Glomerular endothelial cell (primary cell): ENCODE measurements at regions not wholly inside any gene's neighbourhood (a gene's known extent, or its start where the extent isn't known, plus 50 kb on each side); places are given as distances from the start of the nearest gene placed in this dataset.
"Not testable (repeated sequence)": the region's sequence is repeated elsewhere in the genome, so short reads cannot be mapped to it uniquely, and the experiment has no call there.

Experiments
- DNase-seq: peaks from one replicate; pipeline ENCODE4 v3.0.0-alpha.2; 2011; ENCODE audit warnings: low read depth, low spot score; ENCODE audit errors: extremely low read depth

DNA sequence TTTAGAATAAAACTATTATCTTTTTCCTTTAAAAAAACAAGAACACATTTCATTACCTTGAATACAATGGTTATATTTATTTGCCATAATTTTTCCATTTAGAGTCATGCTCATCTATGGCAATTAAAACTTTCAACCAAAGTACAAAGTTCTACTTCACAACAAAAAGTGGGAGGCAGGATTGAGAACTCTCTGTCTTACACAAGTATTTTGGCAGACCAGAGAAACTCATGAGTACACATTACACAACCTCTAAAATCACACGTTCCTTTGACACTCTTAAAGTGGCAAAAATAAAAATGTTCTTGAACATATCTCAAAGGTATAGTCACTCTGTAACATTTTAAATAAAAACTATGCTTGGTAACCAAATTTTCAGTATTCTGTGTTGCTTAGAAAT lies 213.4 kb downstream of the IL15 start:
- DNase-seq = no peak

DNA sequence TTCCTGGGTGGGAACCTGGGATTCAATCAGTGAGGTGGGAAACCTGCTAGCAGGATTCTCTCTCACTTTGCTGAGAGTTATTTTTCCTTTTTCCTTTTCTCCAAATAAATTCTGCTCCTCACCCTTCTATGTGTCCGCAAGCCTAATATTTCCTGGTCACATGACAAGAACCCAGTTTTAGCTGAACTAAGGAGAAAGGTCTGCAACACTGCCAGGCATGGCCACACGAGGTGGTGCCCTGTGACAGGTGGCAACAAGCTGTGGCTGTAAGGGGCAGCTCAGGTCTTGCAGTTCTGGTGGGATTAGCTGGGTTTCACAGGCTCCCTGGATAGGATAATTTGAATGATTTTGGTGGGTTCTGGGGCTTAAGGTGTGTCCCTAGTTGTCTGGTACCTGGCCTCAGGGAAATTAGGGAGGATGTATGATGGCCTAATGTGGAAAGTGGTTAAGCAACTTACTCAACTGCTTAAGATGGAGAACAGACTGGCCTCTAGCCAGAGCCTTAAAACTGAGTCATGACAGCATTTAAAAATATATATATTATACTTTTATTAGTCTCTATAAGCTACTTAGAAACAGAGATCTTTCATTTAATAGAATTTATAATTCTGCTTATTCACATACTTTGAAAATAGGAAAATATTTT lies 215.0 kb downstream of the IL15 start:
- no peak for DNase-seq

DNA sequence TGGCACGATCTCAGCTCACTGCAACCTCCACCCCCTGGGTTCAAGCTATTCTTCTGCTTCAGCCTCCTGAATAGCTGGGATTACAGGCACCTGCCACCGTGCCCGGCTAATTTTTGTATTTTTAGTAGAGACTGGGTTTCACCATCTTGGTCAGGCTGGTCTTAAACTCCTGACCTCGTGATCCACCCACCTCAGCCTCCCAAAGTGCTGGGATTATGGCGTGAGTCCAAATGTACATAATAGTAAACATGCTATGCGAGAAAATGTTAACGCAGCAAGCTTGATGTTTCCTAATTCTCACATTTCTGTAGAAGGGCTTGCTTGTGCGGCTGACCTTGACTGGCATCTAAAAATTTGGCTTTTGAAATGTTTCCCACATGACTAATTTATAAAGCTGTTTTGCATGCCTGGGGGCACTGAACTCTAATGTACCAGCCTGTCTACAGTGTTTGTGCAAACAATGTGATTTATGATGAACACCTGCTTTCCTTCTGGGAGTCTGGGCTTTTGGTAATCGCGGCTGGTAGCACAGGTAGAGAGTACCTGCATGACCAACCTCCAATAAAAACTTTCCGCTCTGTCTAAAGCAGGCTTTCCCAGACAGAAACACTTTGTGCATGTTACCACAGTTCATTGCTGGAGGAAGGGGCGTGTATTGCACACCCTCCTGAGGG lies 216.8 kb downstream of the IL15 start:
- DNase-seq = peak; percentile 29

DNA sequence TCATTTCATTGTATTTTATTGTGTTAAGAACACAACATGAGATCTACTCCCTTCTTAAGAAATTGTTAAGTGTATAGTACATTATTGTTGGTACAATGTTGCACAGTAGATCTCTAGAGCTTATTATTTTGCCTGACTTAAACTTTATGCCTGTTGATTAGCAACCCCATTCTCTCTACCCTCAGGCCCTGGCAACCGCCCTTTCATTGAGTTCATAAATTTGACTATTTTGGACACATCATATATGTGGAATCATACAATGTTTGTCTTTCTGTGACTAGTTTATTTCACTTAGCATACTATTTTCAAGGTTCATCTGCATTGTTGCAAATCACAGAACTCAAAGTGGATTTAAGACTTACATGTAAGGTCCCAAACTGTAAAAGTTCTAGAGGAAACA lies 222.1 kb downstream of the IL15 start:
- DNase-seq = no peak

DNA sequence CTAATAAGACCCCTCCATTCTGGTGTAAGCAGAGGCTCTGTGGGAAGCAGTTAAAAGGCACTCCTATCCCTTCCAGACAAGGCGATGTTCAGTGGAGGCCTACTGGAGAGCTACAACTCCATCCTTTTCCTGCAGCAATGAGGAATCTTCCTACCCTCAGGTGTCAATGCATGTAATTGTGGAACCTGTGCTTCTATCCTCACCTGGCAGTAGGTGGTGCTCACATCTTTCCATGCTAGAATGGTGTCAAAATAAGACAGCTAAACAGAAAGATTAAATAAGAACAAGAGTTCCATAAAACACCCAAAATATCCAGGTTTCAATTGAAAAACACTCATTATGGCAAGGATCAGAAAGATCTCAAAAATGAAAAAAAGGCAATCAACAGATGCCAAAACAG lies 224.6 kb downstream of the IL15 start:
- no peak for DNase-seq

DNA sequence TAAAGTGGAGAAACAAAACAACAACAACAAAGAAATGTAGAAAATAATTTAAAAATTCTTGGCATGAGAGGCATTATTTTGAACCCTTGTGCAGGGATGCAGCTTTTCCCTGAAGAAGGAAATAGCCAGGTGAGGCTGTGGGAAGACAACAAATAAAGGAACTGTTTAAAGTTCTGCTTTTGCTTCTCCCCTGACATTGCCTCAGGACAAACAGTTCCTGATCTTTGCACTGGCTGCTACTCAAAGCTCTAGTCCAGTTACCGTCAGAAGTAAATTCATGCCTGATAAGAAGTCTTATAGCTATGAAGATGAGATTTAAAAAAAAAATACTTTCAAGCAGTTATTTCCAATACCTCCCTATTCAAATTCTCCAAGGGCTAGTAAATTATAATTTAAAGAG lies 233.8 kb downstream of the IL15 start:
- no peak for DNase-seq

DNA sequence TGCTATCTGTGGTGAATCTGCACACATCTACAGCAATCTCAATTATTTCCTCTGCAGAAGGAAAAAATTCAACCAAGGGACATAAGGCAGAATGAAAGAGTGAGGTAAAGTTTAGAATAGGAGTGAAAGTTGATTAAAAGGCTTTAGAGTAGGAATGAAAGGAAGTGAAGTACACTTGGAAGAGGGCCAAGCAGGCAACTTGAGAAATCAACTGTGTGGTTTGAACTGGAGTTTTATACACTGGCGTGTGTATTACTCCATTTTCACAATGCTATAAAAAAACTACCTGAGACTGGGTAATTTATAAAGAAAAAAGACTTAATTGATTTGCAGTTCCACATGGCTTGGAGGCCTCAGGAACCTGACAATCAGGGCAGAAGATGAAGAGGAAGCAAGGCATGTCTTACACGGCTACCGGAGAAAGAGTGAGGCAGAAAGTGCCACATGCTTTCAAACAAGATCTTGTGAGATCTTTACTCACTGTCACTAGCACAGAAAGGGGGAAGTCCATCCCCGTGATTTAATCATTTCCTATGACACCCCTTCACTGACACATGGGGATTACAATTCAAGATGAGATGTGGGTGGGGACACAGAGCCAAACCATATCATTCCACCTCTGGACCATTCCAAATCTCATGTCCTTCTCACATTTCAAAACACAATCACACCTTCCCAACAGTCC lies 234.8 kb downstream of the IL15 start:
- DNase-seq = no peak

DNA sequence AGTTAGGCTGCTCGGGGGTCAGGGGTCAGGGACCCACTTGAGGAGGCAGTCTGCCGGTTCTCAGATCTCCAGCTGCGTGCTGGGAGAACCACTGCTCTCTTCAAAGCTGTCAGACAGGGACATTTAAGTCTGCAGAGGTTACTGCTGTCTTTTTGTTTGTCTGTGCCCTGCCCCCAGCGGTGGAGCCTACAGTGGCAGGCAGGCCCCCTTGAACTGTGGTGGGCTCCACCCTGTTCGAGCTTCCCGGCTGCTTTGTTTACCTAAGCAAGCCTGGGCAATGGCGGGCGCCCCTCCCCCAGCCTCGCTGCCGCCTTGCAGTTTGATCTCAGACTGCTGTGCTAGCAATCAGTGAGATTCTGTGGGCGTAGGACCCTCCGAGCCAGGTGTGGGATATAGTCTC lies 246.3 kb downstream of the IL15 start:
- DNase-seq = not testable (repeated sequence)

DNA sequence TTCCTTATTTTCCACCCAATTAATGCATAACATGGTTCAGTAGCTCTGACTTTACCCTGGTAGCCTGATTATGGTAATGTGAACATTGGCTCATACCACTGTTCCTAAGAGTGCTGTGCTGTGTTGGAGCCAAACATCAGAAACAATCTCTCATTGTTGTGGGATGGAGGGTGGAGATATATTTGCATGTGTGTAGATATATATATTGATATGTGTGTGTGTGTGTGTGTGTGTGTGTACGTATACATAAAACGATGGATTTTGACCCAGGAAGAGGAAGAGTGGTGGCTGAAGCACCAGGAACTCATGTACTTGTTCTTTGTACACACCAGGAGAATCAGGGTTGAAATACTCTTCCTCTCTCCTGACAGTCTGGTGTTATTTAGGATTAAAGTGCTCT lies 247.7 kb downstream of the IL15 start:
- no peak for DNase-seq

DNA sequence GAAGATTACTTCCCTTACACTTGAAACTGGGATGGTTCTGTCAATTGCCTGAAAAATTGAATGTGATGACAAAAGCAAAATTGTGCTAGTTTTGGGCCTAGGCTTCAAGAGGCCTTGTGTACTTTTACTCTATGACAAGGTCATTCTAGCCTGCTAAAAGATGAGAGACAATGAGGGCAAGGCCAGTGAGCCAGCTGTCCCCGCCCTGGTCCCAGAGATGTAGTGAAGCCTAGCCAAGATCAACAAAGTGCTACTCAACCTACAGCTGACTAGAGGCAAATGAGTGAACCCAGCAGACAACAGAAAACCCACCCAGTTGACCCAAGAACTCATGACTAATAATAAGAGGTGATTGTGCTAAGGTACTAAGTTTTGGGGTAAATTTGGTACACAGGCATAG lies 248.7 kb downstream of the IL15 start:
- DNase-seq = no peak

DNA sequence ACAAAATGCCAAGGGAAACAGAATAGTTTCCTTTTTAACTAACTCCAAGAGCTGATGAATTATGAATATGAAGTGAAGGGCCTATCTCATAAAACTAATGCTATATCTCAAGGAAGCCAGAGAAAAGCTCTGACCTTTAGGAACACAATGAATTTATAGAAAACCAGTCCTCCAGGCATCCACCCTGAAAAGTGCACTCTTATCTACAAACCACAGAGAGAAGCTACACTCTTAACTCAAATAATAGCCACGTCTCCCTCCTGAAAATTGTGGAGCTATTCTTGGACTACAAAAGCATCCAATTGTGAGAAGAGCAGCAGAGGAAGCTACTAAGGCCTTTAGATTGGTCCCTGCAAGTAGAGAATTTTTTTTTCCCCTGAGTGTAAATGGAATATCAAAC lies 253.9 kb downstream of the IL15 start:
- no peak for DNase-seq

DNA sequence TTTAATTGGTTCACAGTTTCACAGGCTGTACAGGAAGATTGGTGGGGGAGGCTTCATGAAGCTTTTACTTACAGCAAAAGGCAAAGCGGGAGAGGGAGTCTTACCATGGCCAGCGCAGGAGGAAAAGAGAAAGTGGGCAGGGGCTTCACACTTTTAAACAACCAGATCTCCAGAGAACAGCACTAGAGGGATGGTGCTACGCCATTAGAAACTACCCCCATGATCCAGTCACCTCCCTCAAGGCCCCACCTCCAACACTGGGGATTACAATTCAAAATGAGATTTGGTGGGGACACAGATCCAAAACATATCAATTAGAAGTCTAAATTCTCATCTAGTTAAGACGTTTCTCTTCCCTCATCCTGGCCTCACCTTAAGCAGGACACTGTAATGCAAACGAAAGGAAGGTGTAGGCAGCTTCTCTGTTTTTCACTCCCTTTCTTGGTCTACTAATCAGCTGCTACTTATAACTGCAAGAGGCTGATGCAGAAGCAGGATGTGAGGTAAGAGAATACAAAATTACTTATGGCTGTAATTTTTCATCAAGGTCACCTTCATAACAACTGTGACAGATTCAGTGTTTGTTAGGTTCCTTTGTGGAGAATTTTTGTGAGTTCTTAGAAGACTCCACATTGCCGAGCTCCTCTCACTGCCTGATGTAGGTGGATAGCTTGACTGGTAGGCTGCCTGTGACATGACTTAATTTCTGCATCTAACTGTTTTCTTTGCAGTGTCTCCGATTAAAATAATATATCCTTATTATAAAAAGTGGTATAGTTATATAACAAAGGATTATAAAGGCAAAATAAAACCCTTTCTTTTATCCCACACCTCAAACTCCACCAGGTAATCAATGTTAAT lies 255.1 kb downstream of the IL15 start:
- DNase-seq = no peak

DNA sequence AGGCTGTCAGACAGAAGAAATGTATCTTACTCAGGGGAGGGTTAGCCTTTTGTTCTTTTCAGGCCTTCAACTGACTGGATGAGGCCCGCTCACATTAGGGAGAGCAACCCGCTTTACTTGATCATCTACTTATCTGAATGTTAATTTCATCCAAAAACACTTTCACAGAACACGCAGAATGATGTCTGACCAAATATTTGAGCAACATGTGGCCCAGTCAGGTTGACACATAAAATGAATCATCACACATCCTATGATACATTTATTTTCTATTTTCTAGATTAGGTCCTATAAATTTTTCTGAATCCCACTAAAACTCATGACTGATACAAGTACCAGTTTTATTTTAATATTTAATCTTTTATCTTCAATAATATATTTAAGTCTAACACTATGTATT lies 260.3 kb downstream of the IL15 start:
- no peak for DNase-seq

DNA sequence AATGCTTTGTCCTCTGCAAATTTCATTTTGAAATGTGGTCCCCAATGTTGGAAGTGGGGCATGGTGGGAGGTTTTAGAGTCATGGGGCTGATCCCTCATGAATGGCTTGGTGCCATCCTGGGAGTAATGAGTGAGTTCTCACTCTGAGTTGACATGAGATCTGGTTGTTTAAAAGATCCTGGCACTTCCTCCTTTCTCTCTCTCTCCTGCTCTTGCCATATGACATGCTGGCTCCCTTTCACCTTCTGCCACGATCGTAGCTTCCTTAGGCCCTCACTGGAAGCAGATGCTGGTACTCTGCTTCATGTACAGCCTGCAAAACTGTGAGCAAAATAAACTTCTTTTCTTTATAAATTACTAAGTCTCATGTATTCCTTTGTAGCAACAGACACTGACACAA lies 262.0 kb downstream of the IL15 start:
- DNase-seq = no peak

DNA sequence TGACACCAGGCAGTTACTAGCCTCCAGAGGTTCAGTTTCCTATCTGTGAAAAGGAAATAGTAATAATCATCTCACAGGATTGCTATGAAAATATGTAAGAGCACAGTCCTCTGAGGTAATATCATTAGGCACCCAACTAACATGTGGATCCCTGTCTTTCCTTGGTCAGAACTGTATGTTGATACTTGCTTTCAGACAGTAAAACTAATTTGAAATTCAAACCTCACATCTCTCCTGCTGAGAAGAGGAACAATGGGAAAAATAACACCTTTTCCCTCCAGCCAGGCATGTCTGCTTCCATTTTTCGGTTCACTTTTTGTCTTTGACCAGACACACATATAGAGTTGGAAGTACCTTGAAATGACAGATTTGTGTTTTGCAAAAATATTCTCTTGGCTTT lies 262.7 kb downstream of the IL15 start:
- no peak for DNase-seq

DNA sequence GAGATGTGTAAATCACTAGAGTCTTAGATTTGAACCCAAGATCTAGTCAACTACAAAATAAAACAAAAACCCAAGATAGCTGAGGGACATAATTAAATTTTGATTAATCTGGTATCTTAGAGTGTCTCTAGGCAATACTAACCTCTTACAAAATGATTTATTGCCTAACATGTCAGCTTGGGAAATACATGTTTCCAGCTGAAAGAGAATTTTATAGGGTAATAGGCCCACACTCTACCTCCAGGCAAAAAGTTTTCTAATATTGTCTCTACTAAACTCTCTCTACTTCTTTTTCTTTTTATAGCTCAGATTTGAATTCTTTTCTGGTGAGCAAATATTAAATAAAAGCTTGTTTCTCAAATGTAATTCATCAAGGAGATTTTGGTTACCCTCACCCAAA lies 263.2 kb downstream of the IL15 start:
- no peak for DNase-seq

DNA sequence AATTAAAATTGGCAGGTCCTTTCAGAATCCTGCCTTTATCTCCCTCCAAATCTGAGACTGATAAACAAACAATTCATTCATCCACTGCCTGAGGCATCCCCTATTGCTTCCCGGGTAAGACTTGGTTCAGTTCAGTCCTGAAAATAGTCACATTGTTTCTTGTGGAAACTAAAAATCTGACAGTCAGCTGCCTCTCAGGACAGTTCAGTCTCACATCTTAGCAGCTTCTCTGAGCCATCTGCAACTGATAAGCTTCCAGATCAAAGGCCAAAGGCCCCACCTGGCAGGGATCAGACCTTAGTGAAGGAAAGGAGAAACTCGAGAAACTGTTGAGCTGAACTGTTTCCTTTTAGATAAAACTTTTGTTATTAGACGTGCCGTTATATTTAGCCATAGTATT lies 264.5 kb downstream of the IL15 start:
- no peak for DNase-seq

DNA sequence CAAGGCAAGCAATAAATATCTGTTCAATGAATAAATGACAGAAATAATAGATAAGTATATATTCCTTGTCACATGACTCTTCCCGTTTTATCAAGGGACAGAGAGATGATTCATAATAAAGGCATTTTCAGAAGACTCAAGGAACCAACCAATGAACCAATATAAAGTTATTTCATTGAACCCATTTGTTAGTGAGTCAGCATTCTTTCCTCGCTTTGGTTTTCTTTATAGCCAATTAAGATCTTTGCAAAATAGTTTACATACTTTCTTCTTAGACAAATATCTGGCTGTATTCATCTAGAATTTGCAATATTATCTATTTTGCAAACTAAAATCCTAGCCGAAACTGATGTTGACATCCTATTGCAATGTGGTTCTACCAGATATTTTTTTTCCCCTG lies 269.4 kb downstream of the IL15 start:
- DNase-seq = no peak

DNA sequence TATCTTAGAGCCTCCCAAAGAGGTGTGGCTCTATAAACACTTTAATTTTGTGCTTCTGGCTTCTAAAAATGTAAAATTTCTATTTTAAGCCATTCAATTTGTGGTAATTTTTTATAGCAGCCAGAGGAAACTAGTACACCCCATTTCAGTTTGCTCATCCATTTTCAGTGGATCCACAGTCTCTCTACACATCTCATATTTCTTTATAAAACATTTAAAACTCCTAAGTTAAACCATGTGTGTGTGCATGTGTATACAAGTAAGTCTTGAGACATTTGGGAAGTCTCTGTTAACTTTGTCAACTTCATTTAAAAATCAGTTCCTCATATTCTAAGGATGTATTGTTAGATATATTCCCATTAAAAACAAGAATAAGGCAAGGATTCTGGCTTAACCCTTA lies 273.2 kb downstream of the IL15 start:
- no peak for DNase-seq

DNA sequence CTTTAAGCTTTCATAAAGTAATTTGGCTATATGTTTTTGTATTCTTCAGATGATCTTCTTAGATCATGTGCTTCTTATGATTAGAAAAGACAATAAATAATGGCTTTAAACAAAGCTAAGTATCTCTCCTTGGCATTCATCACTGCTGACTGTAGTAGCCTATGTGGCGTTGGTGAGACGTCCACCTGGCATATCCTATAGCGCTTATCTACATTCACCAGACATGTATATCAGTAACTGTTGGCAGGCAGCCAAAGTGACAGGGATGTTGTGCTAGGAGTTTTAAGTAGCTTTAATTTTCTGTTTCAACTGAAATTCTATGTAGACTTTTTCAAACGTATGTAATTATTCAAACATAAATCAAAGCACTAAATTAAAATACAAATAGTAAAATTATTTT lies 276.4 kb downstream of the IL15 start:
- DNase-seq = peak; percentile 86

DNA sequence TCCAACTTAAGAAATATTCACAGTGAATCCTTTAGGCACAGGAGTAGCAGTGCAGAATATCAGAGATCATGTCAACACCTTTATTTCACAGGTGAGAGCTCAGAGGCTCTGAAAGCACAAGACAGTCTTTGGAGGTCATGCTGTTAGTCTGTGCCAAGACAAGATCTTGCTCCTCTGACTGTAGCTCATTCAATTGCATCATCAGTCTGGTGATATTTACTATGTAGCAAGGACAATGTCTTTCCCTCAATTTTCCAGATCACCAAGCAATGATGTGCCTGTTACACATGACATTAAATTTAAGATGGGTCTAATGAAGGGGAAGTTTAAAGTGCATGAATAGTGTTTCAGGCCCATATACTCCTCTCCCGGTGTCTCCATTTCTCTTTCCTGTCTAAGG lies 277.5 kb downstream of the IL15 start:
- no peak for DNase-seq
